Esophagus muscularis mucosa (tissue), 3 donors: ENCODE measurements at regions not wholly inside any gene's neighbourhood (a gene's known extent, or its start where the extent isn't known, plus 50 kb on each side); places are given as distances from the start of the nearest gene placed in this dataset.
"Not testable (repeated sequence)": the region's sequence is repeated elsewhere in the genome, so short reads cannot be mapped to it uniquely, and the experiment has no call there.

ENCODE experiments used
- POLR2A ChIP-seq: fragments of 450-650 bp; IDR thresholded peaks from one replicate; pipeline ENCODE4 v1.6.1; 2017; ENCODE audit warnings: antibody characterized with exemption, moderate library complexity, mild to moderate bottlenecking, low read depth
- POLR2AphosphoS5 ChIP-seq, 2 donors: sonication (generic); formaldehyde crosslinking; IDR thresholded peaks; one replicate each; pipeline ENCODE4 v1.6.1; 2017; ENCODE audit warnings: antibody characterized with exemption in 2 of 2
- TF ChIP-seq, protein P1 (sequence below), 3 experiments: fragments of 200-600 bp in 2 of 3; fragments of 450-650 bp in 1 of 3; sonication (generic) in 2 of 3; IDR thresholded peaks; one replicate each; pipeline ENCODE4 v1.5.1; 2017 to 2019; ENCODE audit warnings: antibody characterized with exemption in 3 of 3, mild to moderate bottlenecking in 2 of 3, moderate library complexity in 1 of 3

DNA sequence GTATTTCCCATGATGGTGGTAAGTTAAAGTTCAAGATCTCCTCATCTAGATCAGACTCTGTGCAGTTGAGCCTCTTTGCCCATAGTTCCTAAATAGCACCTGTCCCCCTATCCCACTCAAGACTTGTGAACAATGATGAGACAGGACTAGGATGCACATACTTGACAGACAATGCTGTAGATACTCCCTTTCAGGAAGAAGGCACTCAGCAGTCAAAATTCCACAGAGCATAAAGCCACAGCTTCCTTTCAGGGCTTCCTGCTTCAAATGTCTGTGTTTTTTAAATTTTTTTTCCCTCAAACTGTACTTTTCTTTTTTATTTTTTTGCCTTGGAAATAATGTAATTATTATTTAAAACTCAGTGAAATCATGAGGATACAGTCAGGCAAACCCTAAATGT lies 1305.3 kb downstream of the RPIA start:
- TF ChIP-seq POLR2A; POLR2AphosphoS5 (IDR thresholded peaks at IDR 0.05): not testable (repeated sequence)
- TF ChIP-seq, protein P1, sequence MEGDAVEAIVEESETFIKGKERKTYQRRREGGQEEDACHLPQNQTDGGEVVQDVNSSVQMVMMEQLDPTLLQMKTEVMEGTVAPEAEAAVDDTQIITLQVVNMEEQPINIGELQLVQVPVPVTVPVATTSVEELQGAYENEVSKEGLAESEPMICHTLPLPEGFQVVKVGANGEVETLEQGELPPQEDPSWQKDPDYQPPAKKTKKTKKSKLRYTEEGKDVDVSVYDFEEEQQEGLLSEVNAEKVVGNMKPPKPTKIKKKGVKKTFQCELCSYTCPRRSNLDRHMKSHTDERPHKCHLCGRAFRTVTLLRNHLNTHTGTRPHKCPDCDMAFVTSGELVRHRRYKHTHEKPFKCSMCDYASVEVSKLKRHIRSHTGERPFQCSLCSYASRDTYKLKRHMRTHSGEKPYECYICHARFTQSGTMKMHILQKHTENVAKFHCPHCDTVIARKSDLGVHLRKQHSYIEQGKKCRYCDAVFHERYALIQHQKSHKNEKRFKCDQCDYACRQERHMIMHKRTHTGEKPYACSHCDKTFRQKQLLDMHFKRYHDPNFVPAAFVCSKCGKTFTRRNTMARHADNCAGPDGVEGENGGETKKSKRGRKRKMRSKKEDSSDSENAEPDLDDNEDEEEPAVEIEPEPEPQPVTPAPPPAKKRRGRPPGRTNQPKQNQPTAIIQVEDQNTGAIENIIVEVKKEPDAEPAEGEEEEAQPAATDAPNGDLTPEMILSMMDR (IDR thresholded peaks at IDR 0.05): not testable (repeated sequence)
